Stimulated activated CD4-positive, alpha-beta T cell treated with anti-CD3 and anti-CD28 coated beads, Interleukin-1b, Interleukin-23, amount 100 ng/mL, for 1 hour (primary cell): ENCODE measurements at regions not wholly inside any gene's neighbourhood (a gene's known extent, or its start where the extent isn't known, plus 50 kb on each side); places are given as distances from the start of the nearest gene placed in this dataset.
"Not testable (repeated sequence)": the region's sequence is repeated elsewhere in the genome, so short reads cannot be mapped to it uniquely, and the experiment has no call there.

ENCODE experiments used
- DNase-seq, 2 donors: peaks; one replicate each; pipeline ENCODE4 v3.0.0-alpha.2; 2020; ENCODE audit warnings: low read depth in 2 of 2

DNA sequence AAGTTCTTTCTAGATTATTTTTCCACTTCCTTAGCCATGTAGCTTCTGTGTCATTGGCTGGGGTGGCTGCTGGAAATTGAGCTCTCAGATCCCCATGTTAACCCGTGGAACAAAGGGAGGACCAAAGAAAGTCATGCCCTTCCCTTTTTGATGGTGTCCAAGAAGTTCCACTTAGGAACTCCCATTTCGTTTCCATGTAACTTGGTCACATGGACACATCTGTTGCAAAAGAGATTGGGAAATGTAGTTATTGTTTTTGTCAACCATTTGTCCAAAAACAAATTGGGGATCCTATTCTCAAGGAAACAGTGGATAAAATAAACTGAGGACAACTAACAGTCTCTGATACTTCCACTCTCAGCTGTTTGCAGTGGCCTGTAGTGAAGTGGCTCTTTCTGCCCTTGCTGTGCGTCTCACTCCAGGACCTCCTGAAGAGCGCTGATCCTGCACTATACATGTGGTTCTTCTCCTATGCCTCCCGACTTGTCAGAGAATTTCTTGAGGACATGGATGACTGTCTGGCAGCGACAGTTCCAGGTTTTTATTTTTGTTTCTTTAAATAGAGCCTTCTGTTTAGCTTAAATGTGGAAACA, 125.3 kb upstream of the LNX1 start:
- no peak for DNase-seq

DNA sequence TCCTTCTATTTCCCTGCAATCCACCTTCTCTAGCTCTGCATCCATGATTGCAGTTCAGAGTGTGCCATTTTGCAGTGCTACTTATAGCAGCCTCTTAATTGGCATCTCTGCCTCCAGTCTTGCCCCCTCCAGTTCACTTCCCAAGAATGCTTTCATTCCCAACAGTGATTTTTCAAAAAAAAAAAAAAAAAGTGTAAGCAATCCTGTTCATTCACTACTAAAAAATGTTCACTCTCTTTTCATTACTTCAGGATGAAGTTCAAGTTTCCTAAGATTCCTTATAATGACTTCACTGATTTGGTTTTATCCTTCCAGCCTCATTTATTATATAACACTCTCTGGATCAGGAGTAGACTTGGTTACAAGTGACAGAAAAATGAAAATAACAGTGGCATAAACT, 124.7 kb upstream of the LNX1 start:
- no peak for DNase-seq

DNA sequence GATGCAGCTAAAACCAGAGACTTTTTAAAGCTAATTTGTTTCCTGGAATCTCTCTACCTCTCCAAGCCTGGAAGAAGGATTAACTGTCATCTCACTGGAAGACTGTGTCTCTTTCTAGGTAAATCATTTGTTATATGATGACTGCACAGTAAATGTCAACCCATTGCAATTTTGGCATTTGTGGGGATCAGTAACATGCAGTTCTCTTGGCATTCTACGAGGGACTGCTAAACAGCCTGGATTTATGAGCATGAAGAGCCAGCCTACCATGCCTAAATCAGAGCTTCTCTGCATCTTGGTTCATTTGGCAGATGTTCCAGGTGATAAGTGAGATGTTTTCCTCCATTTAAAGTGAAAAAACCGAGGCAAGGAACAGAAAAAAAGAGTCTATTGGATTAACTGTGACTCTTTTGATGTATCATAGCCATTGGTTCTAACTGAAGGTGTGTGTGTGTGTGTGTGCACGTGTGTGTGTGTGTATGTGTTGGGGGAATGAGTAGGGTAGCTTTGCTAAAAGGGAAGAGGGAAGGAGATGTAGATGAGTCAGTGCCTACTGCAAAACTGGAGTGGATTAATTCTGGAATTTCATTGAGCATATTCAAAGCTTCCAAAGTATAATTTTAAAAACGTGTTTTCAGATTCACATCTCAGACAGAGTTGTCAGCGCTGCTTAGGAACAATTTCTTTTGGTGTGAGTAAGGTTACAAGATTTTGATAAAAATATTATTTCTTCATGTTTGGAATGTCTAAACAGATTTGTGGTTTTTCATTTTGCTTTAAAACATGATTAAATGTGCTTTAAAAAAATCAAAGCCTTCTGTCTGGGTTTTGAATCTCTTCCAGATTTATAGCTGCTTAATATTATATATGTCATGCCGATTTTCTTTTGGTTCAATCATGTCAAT, 123.2 kb upstream of the LNX1 start:
- no peak for DNase-seq

DNA sequence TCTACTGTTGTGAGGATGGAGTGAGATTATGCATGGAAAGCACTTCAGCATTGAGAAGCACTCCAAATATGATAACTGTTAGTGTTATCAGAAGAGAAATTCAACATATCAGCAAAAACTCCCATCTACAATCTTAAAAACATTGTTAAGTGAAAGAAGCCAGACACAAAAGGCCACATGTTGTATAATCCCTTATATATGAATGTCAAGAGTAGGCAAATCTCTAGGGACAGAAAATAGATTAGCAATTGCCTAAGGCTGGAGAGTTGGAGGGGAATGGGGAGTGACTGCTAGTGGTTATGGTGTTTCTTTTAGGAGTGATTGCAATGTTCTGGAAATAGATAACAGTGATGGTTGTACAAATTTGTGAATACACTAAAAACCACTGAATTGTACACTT, 122.5 kb upstream of the LNX1 start:
- no peak for DNase-seq

DNA sequence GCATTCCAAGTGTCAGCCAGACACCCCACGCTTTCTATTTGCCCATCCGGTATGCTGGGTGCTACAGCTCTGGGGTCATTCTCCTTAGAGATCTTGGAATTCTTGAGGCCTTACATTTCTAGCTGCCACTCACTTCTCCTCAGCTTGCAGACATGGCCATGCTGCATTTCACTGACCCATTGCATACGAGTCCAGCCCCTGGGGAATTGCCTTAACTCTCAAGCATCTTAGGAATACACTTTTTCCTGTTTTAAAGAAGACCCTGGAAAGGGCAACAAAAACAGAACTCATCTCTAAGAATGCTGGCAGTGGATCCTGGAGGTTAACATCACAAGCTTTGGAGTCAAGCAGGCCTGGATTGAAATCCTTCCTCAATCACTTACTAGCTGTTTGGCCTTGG, 122.0 kb upstream of the LNX1 start:
- no peak for DNase-seq

DNA sequence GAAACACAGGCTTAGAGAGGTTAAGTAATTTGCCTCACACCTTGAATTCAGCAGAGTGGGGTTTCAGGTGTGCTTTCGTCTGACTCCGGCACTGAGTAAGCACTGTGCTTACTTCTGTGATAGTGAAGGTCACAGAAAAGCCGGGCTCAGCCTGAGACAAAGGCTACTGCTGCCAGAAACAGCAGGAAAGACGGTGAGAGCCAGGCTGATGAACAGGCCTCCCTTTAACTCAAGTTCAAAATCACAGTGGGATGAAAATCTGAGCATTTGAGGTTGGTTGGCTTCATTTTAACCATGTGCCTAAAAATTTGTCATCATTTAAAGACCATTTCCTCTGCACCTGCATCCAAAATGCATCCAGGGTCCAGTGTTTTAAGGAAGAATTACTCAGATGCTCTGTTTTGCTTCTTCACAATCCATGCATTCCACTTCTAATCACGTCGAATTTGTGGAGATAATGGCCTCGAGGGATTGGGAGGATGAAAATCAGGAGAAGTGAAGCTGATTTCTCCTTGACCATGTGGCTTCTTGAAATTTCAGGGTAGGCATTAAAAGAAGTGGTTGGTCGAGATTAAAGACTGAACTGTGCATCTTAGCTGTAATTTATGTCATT, 121.2 kb upstream of the LNX1 start:
- no peak for DNase-seq

DNA sequence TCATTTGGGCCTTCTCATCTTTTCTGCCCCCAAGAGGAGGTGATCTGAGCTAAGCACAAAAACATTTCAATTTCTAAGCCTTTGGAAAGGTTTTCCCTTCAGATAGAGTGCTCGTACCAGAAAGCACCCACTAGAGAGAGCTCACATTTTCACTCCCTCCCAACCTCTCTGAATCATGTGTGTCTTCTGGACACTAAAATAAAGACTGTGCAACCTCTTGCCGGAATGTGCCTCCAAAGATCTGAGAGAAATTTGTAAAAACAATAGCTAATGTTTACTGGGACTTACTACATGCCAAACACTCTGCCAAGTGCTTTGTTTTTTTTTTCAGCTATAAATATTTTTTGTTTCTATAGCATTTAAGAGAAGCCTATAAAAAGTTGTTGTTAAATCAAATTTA, 120.6 kb upstream of the LNX1 start:
- DNase-seq, result no peak

DNA sequence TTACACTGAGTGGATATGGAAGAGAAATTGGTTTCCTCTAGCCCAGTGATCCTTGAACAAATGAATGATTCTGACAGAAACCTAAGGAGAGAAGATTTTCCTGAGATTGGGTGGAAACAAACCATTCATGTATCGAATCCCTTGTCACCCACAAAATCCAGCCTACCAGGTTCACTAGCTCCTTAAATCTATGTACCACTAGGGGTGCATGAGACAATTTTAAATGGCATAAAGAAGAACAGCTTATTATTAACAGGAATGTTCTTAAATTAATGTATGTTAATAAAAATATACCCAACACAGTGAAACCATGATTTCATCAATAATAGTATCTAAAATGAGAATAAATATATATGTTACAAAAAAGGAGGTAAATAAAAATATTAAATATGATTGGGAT, 118.4 kb upstream of the LNX1 start:
- DNase-seq, result no peak

DNA sequence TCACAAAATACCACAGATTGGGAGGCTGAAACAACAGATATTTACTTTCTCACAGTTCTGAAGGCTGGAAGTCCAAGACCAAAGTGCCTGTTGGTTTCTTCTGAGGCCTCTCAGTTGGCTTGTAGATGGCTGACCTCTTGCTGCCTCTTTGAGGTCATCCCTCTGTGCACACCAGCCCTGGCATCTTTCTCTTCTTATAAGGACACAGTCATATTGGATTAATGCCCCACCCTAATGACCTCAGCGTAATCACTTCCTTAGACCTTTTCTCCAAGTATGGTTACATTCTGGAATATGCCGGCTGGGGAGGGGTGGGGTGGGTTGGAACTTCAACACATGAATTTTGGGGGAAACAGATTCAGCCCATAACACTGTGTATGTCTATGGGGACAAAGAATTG, 116.2 kb upstream of the LNX1 start:
- DNase-seq, result no peak

DNA sequence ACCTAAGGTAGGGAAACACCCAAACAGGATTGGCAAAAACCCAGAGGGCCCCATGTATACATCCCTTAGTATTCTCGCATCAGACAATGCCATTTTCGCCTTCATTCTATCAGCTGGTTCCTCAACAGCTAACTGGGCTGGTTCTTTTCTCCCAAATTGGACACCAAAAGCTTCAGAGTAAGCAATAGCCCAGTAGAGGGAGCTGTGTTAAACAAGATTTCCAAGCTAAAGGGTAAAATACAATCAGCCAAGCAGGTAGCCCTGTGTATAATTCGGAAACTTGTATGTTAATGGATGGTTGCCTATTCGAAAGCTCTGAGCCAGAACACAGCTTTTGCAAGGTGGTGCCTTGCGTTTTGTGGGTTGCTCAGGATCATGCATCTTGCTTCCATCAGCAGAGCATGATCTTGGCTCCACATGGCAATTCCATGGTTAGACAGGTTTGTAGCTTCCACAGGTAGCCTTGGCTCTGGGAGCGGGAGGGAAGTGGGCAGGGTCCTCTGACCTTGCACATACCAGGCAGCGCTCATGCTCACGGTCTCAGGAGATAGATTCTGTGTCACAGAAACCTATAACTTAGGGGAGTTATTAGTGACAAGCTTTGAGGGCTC, 115.2 kb upstream of the LNX1 start:
- DNase-seq, result no peak

DNA sequence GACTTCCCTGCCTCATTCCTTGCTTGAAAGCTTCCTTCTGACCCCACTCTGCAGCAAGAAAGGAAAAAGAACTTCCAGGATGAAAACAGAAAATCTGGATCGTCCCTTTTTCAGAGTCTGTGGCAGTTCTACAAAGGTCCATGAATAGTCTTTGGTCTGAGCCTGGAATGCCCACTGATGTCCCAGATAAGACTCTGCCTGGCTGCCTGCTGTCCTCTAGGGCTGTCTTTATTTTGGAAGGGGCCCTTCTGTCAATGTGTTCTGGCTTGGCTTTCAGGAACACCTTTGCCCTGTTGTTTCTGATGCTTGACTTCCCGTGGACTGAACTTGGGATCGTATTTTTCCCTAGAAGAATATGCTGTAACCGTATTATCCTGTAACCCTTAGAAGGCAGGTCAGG, 114.7 kb upstream of the LNX1 start:
- no peak for DNase-seq

DNA sequence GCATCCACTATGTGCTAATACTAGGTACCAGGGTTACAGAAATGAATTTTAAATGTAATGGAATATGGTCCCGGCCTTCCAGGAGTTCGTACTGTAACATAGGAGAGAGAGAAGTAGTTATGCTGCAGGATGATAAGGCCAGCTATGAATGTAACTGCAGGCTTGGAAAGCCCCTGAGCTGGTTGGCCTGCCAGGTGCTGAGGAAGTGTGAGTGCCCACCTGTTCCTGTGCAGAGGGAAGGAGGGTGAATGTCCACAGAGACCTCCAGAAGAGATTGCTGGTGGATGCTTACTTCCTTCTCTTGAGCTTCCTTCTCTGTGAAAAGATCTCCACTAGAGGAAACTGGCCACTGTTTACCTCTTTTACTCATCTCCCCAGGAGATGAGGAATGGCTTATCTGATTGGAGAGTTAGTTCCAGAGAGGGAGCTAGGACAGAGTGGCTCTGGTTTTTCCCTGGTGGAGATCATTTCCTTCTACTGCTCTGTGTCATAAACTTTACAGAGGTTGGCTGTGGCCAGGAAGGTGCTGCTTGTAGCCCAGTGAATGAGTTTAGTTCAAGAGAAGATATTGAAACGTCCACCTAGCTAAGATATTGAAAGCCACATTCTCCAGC, 114.0 kb upstream of the LNX1 start:
- DNase-seq, result no peak

DNA sequence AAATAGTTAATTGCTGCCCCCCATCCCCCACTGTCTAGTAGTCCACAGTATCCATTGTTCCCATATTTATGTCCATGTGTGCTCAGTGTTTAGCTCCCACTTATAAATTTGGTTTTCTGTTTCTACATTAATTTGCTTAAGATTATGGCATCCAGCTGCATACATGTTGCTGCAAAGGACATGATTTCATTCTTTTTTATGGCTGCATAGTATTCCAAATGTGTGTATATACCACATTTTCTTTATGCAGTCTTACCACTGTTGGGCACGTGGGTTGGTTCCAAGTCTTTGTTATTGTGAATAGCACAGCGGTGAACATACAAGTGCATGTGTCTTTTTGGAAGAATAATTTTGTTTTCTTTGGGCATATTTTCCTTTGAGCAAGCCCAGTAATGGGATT, 113.0 kb upstream of the LNX1 start:
- DNase-seq, result no peak

DNA sequence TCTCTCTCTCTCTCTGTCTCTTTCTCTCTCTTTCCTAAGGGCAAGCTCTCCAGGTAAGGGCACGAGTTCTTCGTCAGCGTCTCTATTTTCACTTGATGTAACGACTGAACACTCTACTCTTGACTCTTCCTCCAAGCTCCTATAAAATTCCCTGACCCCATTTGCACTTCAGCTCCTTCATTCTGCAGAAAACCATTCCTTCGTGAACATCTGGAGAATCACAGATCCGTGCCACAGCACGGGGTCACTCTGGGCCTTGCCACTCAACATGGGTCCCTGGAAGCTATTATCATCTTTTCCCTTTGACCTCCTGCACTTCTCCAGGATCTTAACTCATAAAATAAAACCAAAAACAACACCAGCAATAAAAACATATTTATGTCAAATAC, 112.0 kb upstream of the LNX1 start:
- no peak for DNase-seq

DNA sequence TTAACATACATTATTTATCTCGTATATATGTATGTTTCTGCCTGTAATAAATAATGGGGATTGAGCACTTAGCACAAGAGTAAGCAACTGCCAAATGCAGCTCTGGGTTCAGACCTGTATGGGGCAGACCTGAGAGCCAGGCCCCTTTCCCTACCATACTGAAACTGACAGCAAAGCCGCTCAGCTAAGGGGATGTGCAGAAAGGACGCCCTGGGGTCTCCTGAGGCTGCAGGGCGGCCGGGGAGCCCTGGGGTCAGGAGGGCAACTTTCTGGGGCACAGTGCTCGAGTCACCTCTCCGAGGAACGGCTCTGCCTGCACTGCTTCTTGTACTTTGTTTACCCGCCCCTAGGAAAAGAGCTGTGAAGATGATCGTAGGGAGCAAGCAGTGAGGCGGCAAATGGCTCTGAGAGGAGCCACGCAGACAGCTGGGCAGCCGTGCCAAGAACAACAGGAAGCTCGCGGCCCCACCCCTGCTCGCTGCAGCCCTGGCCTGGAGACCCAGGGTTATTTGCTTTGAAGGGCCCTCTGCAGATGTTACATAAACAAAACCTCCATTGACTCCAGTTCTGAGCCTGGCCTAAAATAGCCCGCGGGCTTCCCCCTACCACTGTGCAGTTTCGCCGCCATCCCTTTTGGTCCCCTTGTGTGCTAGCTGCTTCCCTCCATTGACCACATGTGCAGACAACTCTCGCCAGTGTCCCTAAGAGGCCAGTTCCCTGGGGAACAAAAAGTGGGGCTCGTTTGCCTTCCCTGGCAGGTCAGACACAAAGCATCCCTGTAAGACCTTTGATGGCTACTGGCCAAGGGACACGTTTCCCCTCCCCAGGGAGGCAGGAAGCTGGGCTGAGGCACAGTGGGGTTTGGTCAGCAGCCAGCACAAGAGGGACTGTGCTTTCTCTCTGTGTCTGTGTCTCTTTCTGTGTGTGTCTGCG, 111.3 kb upstream of the LNX1 start:
- no peak for DNase-seq

DNA sequence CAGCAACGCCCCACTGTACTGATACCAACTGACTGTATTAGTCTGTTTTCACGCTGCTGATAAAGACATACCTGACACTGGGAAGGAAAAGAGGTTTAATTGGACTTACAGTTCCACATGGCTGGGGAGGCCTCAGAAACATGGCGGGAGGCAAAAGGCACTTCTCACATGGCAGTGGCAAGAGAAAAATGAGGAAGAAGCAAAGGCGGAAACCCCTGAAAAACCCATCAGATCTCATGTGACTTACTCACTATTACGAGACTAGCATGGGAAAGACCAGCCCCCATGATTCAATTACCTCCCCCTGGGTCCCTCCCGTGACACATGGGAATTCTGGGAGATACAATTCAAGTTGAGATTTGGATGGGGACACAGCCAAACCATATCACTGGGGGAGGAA, 110.0 kb upstream of the LNX1 start:
- DNase-seq, result not testable (repeated sequence)

DNA sequence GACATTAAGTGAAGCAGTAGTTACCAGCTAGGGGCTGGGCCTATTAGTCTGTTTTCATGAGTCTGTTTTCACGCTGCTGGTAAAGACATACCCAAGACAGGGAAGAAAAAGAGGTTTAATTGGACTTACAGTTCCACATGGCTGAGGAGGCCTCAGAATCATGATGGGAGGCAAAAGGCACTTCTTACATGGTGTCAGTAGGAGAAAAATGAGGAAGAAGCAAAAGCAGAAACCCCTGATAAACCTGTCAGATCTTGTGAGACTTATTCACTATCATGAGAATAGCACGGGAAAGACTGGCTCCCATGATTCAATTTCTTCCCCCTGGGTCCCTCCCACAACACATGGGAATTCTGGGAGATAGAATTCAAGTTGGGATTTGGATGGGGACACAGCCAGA, 108.0 kb upstream of the LNX1 start:
- DNase-seq, result not testable (repeated sequence)

DNA sequence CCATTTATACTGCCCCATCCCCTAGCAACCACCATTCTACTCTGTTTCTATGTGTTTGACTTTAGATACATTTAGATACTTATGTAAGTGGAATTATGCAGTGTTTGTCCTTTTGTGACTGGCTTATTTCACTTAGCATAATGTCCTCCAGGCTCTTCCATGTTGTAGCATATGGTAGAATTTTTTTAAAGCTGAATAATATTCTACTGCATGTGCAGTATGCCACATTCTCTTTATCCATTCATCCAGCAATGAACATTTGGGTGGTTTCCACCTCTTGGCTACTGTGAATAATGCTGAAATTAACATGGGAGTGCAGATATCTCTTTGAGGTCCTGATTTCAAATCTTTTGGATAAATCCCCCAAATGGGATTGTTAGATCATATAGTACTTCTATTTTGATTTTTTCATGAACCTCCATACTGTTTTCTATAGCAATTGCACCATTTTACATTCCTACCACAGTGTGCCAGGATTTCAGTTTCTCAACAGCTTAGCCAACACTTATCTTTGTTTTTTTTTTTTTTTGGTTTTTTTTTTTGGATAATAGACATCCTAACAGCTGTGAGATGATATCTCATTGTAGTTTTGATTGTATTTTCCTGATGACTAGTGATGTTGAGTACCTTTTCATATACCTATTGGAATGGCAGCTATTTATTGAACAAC, 105.9 kb upstream of the LNX1 start:
- no peak for DNase-seq

DNA sequence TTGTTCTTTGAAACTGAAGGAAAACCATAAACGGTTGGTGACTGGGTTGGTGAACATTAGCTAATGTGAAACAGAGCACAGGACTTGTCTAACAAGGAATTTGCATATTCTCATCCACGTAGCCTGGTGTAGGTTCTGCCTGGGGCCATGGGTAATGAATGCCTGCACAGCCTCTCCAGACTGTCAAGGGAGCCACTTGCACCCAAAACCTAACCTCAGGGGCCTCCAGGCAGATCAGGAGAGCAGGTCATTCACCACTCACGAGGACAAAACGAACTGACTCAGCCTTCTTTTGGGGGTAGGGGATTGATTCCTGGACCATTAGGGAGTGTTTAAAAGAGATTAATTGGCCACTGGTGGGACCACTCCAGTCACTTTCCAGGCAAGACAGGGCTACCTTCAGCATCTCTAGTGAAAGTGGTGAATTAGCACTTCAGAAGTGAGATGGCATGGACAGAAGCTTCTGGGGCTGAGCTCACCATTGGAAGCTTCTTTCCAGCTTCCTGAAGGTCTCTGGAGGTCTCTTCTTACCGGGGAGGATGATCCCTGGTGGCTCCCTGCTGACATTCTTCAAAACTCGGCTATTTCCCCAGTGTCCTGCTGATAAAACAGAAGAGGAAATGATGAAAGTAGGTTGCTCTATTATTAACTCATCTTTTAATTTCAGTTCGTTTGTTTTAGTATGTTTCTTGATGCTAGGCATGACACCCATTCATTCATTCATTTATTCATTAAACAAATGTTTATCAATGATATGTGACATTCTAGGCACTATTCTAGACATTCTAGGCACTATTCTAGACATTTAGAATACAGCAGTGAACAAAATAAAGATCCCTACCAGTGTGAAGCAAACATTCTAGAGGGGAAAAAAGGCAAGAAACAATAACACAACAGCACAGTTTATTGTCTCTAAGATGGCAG, 104.5 kb upstream of the LNX1 start:
- no peak for DNase-seq

DNA sequence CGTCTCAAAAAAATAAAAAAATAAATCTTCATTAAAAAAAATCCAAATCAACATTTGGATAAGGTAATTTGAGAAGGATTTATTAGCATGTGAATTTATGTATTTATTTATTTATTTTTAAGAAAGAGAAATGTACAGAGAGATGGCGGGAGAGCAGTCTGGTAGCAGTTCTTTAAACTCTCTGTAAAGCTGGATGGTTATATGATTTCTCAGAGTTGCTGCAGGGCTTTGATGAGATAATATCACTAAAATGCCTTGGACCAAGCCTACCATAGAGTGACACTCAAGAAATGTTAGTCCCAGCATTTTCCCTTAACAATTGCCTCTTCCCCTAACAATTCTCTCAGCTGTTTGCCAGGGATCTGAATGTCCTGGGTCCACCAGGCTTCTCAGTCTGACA, 103.4 kb upstream of the LNX1 start:
- DNase-seq, result no peak
